A549 (cell line): ENCODE measurements at regions not wholly inside any gene's neighbourhood (a gene's known extent, or its start where the extent isn't known, plus 50 kb on each side); places are given as distances from the start of the nearest gene placed in this dataset.

ENCODE experiments used
- ATAC-seq, 2 experiments: fragments of 200-7000 bp in 1 of 2; fragments of >200 bp in 1 of 2; cut with Nextera tagmentation in 1 of 2; cut with Tn5 transposase in 1 of 2; 3 replicates each; pipeline versions ENCODE4 v1.8.0 to v1.9.1; 2018 to 2020; ENCODE audit warnings: mild to moderate bottlenecking in 1 of 2, moderate library complexity in 1 of 2
- CTCF ChIA-PET: fragments of 300-600 bp; sonication (Branson Sonifier 250); formaldehyde crosslinking; extraction: SDS; loops from one replicate; lab custom pipeline; 2021; ENCODE audit warnings: antibody characterized with exemption, inconsistent platforms; lab: Yijun Ruan, JAX
- POLR2A ChIA-PET: fragments of 350-600 bp; formaldehyde crosslinking; extraction: SDS; loops from one replicate; lab custom pipeline; 2021; ENCODE audit warnings: antibody characterized with exemption, inconsistent platforms; lab: Yijun Ruan, JAX
- DNase-seq, 2 experiments: peaks; one replicate each; pipeline versions ENCODE4 v3.0.0 to v3.0.0-alpha.2; 2011 to 2016; ENCODE audit warnings: low read depth in 1 of 2, low spot score in 1 of 2
- FAIRE-seq: peaks from 2 replicates; lab custom pipeline; 2011; peaks lifted over from hg19 to GRCh38; lab: Jason Lieb, UNC
- H3K27ac ChIP-seq, 2 experiments: fragments of >200 bp; sonication (Bioruptor Twin); formaldehyde crosslinking; 3 replicates each; pipeline ENCODE4 v1.5.1; 2016 to 2017
- H3K4me1 ChIP-seq: fragments of >200 bp; sonication (Bioruptor Twin); formaldehyde crosslinking; 3 replicates; pipeline ENCODE4 v1.6.1; 2016
- H3K4me2 ChIP-seq: fragments of >200 bp; sonication (Bioruptor Twin); formaldehyde crosslinking; 3 replicates; pipeline ENCODE4 v1.6.1; 2016
- H3K4me3 ChIP-seq: fragments of >200 bp; sonication (Bioruptor Twin); formaldehyde crosslinking; 3 replicates; pipeline ENCODE4 v1.5.1; 2016
- H3K9me3 ChIP-seq: fragments of >200 bp; sonication (Bioruptor Twin); formaldehyde crosslinking; 3 replicates; pipeline ENCODE4 v1.6.1; 2016
- BCL3 ChIP-seq: fragments of >200 bp; sonication (Bioruptor Twin); formaldehyde crosslinking; IDR thresholded peaks from 3 replicates; pipeline ENCODE4 v1.6.1; 2016
- CEBPB ChIP-seq, 2 experiments: fragments of >200 bp in 1 of 2; sonication (Bioruptor Twin) in 1 of 2; formaldehyde crosslinking in 1 of 2; IDR thresholded peaks; 2 replicates each; pipeline ENCODE4 v1.6.1; 2012 to 2016
- CTCF ChIP-seq: fragments of >200 bp; sonication (Bioruptor Twin); formaldehyde crosslinking; IDR thresholded peaks from 3 replicates; pipeline ENCODE4 v1.5.1; 2016
- EHF ChIP-seq: fragments of 250-450 bp; sonication (Bioruptor Pico); IDR thresholded peaks from 2 replicates; pipeline ENCODE4 v1.5.0; 2020; ENCODE audit warnings: mild to moderate bottlenecking
- EHMT2 ChIP-seq: fragments of 200-600 bp; sonication (generic); IDR thresholded peaks from 2 replicates; pipeline ENCODE4 v1.6.1; 2016; ENCODE audit warnings: antibody characterized with exemption, low read depth, mild to moderate bottlenecking, moderate library complexity
- ESRRA ChIP-seq: fragments of 150-350 bp; IDR thresholded peaks from 2 replicates; pipeline ENCODE4 v1.6.1; 2014; ENCODE audit warnings: mild to moderate bottlenecking, low read length, borderline replicate concordance
- FOSB ChIP-seq: fragments of 250-450 bp; sonication (Bioruptor Pico); IDR thresholded peaks from 2 replicates; pipeline ENCODE4 v1.5.0; 2020; ENCODE audit warnings: mild to moderate bottlenecking, moderate library complexity
- HMGXB4 ChIP-seq: fragments of 250-450 bp; sonication (Bioruptor Pico); IDR thresholded peaks from 2 replicates; pipeline ENCODE4 v1.5.0; 2021; ENCODE audit warnings: mild to moderate bottlenecking, moderate library complexity, borderline replicate concordance
- JUN ChIP-seq, 2 experiments: fragments of >200 bp; sonication (Bioruptor Twin); formaldehyde crosslinking; IDR thresholded peaks; 2 replicates in 1 of 2; 3 replicates in 1 of 2; pipeline ENCODE4 v1.6.1; 2016 to 2017
- KDM1A ChIP-seq: fragments of 200-600 bp; sonication (generic); IDR thresholded peaks from 2 replicates; pipeline ENCODE4 v1.6.1; 2016; ENCODE audit warnings: low read depth, mild to moderate bottlenecking
- MAFK ChIP-seq: fragments of 450-650 bp; IDR thresholded peaks from 2 replicates; pipeline ENCODE4 v1.6.1; 2014; ENCODE audit not compliant: partially characterized antibody
- MAX ChIP-seq: IDR thresholded peaks from 2 replicates; pipeline ENCODE4 v1.6.1; 2012
- NPAS2 ChIP-seq: fragments of 250-450 bp; sonication (Bioruptor Pico); IDR thresholded peaks from 2 replicates; pipeline ENCODE4 v1.8.0; 2022; ENCODE audit warnings: mild to moderate bottlenecking, moderate library complexity, borderline replicate concordance
- PBX3 ChIP-seq: IDR thresholded peaks from 2 replicates; pipeline ENCODE4 v1.6.1; 2012
- POLR2A ChIP-seq: IDR thresholded peaks from 2 replicates; pipeline ENCODE4 v1.6.1; 2012; ENCODE audit warnings: mild to moderate bottlenecking, low read length
- RAD21 ChIP-seq, 2 experiments: fragments of >200 bp in 1 of 2; sonication (Bioruptor Twin) in 1 of 2; formaldehyde crosslinking in 1 of 2; IDR thresholded peaks in 1 of 2; conservative IDR thresholded peaks in 1 of 2; 2 replicates in 1 of 2; 3 replicates in 1 of 2; pipeline ENCODE4 v1.6.1; 2012 to 2018; ENCODE audit warnings: inconsistent platforms in 1 of 2
- RCOR1 ChIP-seq: fragments of 150-350 bp; IDR thresholded peaks from 2 replicates; pipeline ENCODE4 v1.6.1; 2014; ENCODE audit warnings: antibody characterized with exemption, low read length, low read depth
- SMC3 ChIP-seq: fragments of >200 bp; sonication (Bioruptor Twin); formaldehyde crosslinking; IDR thresholded peaks from 3 replicates; pipeline ENCODE4 v1.6.1; 2018; ENCODE audit warnings: inconsistent platforms
- TFCP2L1 ChIP-seq: fragments of 250-450 bp; sonication (Bioruptor Pico); IDR thresholded peaks from 2 replicates; pipeline ENCODE4 v1.5.0; 2021; ENCODE audit warnings: mild to moderate bottlenecking
- TP53 ChIP-seq: fragments of 250-450 bp; sonication (Bioruptor Pico); IDR thresholded peaks from 2 replicates; pipeline ENCODE4 v1.5.0; 2021; ENCODE audit warnings: mild to moderate bottlenecking, moderate library complexity
- USF2 ChIP-seq: fragments of 450-650 bp; IDR thresholded peaks from 2 replicates; pipeline ENCODE4 v1.6.1; 2014; ENCODE audit warnings: antibody characterized with exemption
- ZC3H11A ChIP-seq: fragments of 450-650 bp; IDR thresholded peaks from 2 replicates; pipeline ENCODE4 v1.6.1; 2014; ENCODE audit warnings: antibody characterized with exemption, mild to moderate bottlenecking
- WGBS: methylation state at CpG from one replicate; pipeline ENCODE4 v1.1.6; 2017; ENCODE audit errors: missing lambda C conversion rate; 5-methylcytosine and 5-hydroxymethylcytosine counted together

- no peak for FAIRE-seq
- POLR2A ChIA-PET: no interaction called here
- ATAC-seq: no peak
- TF ChIP-seq FOSB (CRISPR knock-in tag): no peak
- TF ChIP-seq BCL3: no peak
- TF ChIP-seq MAFK: no peak
- TF ChIP-seq NPAS2: no peak
- TF ChIP-seq CEBPB (IDR thresholded peaks at IDR 0.05): no peak
- no peak for TF ChIP-seq POLR2A
- DNase-seq: no peak
- Histone ChIP-seq H3K4me2 (no peak overlapping the region), H3K9me3 (no peaks in the 10 kb centered on the region), H3K4me1 (no peaks in the 10 kb centered on the region), H3K27ac (no peak overlapping the region), H3K4me3 (no peak overlapping the region)
- CTCF ChIA-PET: no interaction called here
- 85% methylated on average over 4 of the region's 10 CpGs for WGBS
These were observed 134.3 kb downstream of the ACKR3 start for GRCh38 chr2:236703906-236704305.

GRCh38 chr2:236704887-236705286 is 135.3 kb downstream of the ACKR3 start:
- ATAC-seq: no peak
- Histone ChIP-seq H3K4me3 (no peak overlapping the region), H3K4me2 (no peak overlapping the region), H3K9me3 (no peaks in the 10 kb centered on the region), H3K27ac (no peak overlapping the region), H3K4me1 (no peaks in the 10 kb centered on the region)
- TF ChIP-seq KDM1A (no peak), HMGXB4 (CRISPR knock-in tag) (no peak), JUN (IDR thresholded peaks at IDR 0.05) (no peak), ESRRA (no peak), PBX3 (no peak), SMC3 (no peak), TFCP2L1 (no peak), USF2 (no peak), TP53 (CRISPR knock-in tag) (no peak), EHF (no peak), BCL3 (no peak), FOSB (CRISPR knock-in tag) (no peak), RAD21 (conservative IDR thresholded peaks at IDR 0.05 in 1 of 2, IDR thresholded peaks at IDR 0.05 in 1 of 2) (no peak), RCOR1 (no peak), ZC3H11A (no peak), CTCF (no peak), MAX (no peak), EHMT2 (no peak)
- no peak for DNase-seq
- POLR2A ChIA-PET: no interaction called here
- no peak for FAIRE-seq
- 71% methylated on average over 6 of the region's 6 CpGs for WGBS
- CTCF ChIA-PET: no interaction called here
